HCT116 (cell line): ENCODE measurements at regions not wholly inside any gene's neighbourhood (a gene's known extent, or its start where the extent isn't known, plus 50 kb on each side); places are given as distances from the start of the nearest gene placed in this dataset.

Source experiments
- ATAC-seq: fragments of 200-7000 bp; cut with Tn5 transposase; 2 replicates; pipeline ENCODE4 v1.9.1; 2020; ENCODE audit warnings: mild to moderate bottlenecking, moderate library complexity
- BruUV-seq: library from RNA; stranded (reverse); fragments of 400-500 nt; replicated peaks from 2 replicates; lab custom pipeline; 2021; lab: Mats Ljungman, UMichigan
- CTCF ChIA-PET: fragments of 300-600 bp; sonication (Branson Sonifier 250); formaldehyde crosslinking; loops from one replicate; lab custom pipeline; 2021; ENCODE audit warnings: antibody characterized with exemption; lab: Charles Lee
- POLR2A ChIA-PET: fragments of 300-600, 350-600 bp; sonication (Branson Sonifier 250); formaldehyde crosslinking; loops from one replicate; lab custom pipeline; 2021; ENCODE audit warnings: antibody characterized with exemption; lab: Charles Lee
- RAD21 ChIA-PET, 2 experiments: fragments of 300-600 bp; sonication (Branson Sonifier 250); formaldehyde crosslinking; loops; one replicate each; lab custom pipeline; 2023; ENCODE audit warnings: low total read pairs in 2 of 2; ENCODE audit not compliant: uncharacterized antibody in 2 of 2, unreplicated experiment in 2 of 2, low non-redundant PET in 1 of 2; lab: Charles Lee
- DNase-seq: peaks from one replicate; pipeline ENCODE4 v3.0.0-alpha.2; 2010; ENCODE audit warnings: low read depth, low spot score
- H2AFZ ChIP-seq: fragments of 200-600 bp; shearing (Covaris generic), sonication (generic); 2 replicates; pipeline ENCODE4 v1.6.1; 2017; ENCODE audit warnings: low read depth, mixed run types, mixed read lengths, antibody characterized with exemption, low read length; ENCODE audit not compliant: poor library complexity, severe bottlenecking
- H3K27ac ChIP-seq: 2 replicates; pipeline ENCODE4 v1.5.1; 2012; ENCODE audit warnings: low read depth, low read length
- H3K27me3 ChIP-seq: fragments of 200-600 bp; sonication (generic); 2 replicates; pipeline ENCODE4 v1.6.1; 2016; ENCODE audit warnings: mixed run types, low read length, mixed read lengths; ENCODE audit not compliant: insufficient read depth
- H3K36me3 ChIP-seq, 2 experiments: fragments of 200-500 bp in 1 of 2; fragments of 200-600 bp in 1 of 2; sonication (Bioruptor generic) in 1 of 2; sonication (generic) in 1 of 2; 2 replicates each; pipeline versions ENCODE4 v1.5.1 to v1.6.1; 2014 to 2016; ENCODE audit warnings: low read length in 2 of 2, inconsistent platforms in 1 of 2, mixed read lengths in 1 of 2, mixed run types in 1 of 2; ENCODE audit not compliant: insufficient read depth in 2 of 2, control insufficient read depth in 1 of 2
- H3K4me1 ChIP-seq, 2 experiments: fragments of 200-600 bp in 1 of 2; sonication (generic) in 1 of 2; 2 replicates each; pipeline versions ENCODE4 v1.5.1 to v1.6.1; 2012 to 2017; ENCODE audit warnings: low read length in 2 of 2, inconsistent platforms in 1 of 2, mild to moderate bottlenecking in 1 of 2, mixed read lengths in 1 of 2, mixed run types in 1 of 2, moderate library complexity in 1 of 2; ENCODE audit not compliant: insufficient read depth in 2 of 2, control insufficient read depth in 1 of 2
- H3K4me2 ChIP-seq: fragments of 200-600 bp; sonication (generic); 2 replicates; pipeline ENCODE4 v1.6.1; 2017; ENCODE audit warnings: mixed run types, low read length, mixed read lengths
- H3K4me3 ChIP-seq, 2 experiments: fragments of 200-600 bp in 1 of 2; sonication (generic) in 1 of 2; replicated peaks in 1 of 2; 2 replicates each; pipeline ENCODE4 v1.5.1; 2011 to 2016; ENCODE audit warnings: low read length in 2 of 2, control low read depth in 1 of 2, low read depth in 1 of 2, mild to moderate bottlenecking in 1 of 2, mixed read lengths in 1 of 2, mixed run types in 1 of 2
- H3K79me2 ChIP-seq: fragments of 200-600 bp; sonication (generic); 2 replicates; pipeline ENCODE4 v1.6.1; 2017; ENCODE audit warnings: mild to moderate bottlenecking, mixed run types, low read length, moderate library complexity, mixed read lengths; ENCODE audit not compliant: insufficient read depth
- H3K9ac ChIP-seq: fragments of 200-600 bp; sonication (generic); 2 replicates; pipeline ENCODE4 v1.6.1; 2016; ENCODE audit warnings: low read length, mixed read lengths
- H3K9me2 ChIP-seq: fragments of 200-600 bp; sonication (generic), shearing (Covaris generic); 2 replicates; pipeline ENCODE4 v1.6.1; 2017; ENCODE audit warnings: mixed run types, mild to moderate bottlenecking, moderate library complexity; ENCODE audit not compliant: insufficient read depth
- H3K9me3 ChIP-seq, 2 experiments: fragments of 200-500 bp in 1 of 2; fragments of 200-600 bp in 1 of 2; sonication (Bioruptor generic) in 1 of 2; sonication (generic) in 1 of 2; 2 replicates each; pipeline ENCODE4 v1.6.1; 2014 to 2017; ENCODE audit warnings: low read length in 2 of 2, mixed read lengths in 2 of 2, inconsistent platforms in 1 of 2, low read depth in 1 of 2, mild to moderate bottlenecking in 1 of 2, mixed run types in 1 of 2, moderate library complexity in 1 of 2; ENCODE audit not compliant: control insufficient read depth in 1 of 2, insufficient read depth in 1 of 2
- H4K20me1 ChIP-seq: fragments of 200-600 bp; sonication (generic), shearing (Covaris generic); 2 replicates; pipeline ENCODE4 v1.6.1; 2017; ENCODE audit warnings: mixed run types, mild to moderate bottlenecking, moderate library complexity; ENCODE audit not compliant: insufficient read depth
- EGR1 ChIP-seq: IDR thresholded peaks from 2 replicates; pipeline ENCODE4 v1.6.1; 2012; ENCODE audit warnings: low read depth
- ELF1 ChIP-seq: IDR thresholded peaks from 2 replicates; pipeline ENCODE4 v1.6.1; 2012; ENCODE audit warnings: low read depth, borderline replicate concordance
- FOSL1 ChIP-seq: IDR thresholded peaks from 2 replicates; pipeline ENCODE4 v1.6.1; 2012; ENCODE audit warnings: low read depth
- JUND ChIP-seq: IDR thresholded peaks from 2 replicates; pipeline ENCODE4 v1.6.1; 2012
- POLR2A ChIP-seq: IDR thresholded peaks from 2 replicates; pipeline ENCODE4 v1.7.0; 2011; ENCODE audit warnings: borderline replicate concordance; ENCODE audit not compliant: insufficient read depth, insufficient read length; ENCODE audit errors: extremely low read depth
- RAD21 ChIP-seq: IDR thresholded peaks from 2 replicates; pipeline ENCODE4 v1.6.1; 2012; ENCODE audit warnings: low read depth, mild to moderate bottlenecking
- SP1 ChIP-seq: IDR thresholded peaks from 2 replicates; pipeline ENCODE4 v1.6.1; 2012; ENCODE audit warnings: low read depth
- SRF ChIP-seq: IDR thresholded peaks from 2 replicates; pipeline ENCODE4 v1.6.1; 2012; ENCODE audit warnings: low read depth
- TCF7L2 ChIP-seq: IDR thresholded peaks from 2 replicates; pipeline ENCODE4 v1.7.0; 2011; ENCODE audit warnings: borderline replicate concordance, inconsistent platforms; ENCODE audit not compliant: insufficient read depth, insufficient read length; ENCODE audit errors: extremely low read depth
- ZBTB33 ChIP-seq: IDR thresholded peaks from 2 replicates; pipeline ENCODE4 v1.6.1; 2011; ENCODE audit warnings: mild to moderate bottlenecking, low read length, moderate library complexity; ENCODE audit not compliant: insufficient replicate concordance; ENCODE audit errors: extremely low read depth
- intact Hi-C: fragments of 100-400 bp; cut with micrococcal nuclease; formaldehyde crosslinking; loops from 2 replicates; pipeline ENCODE4 v1.10.0; 2022
- TF ChIP-seq, protein P1 (sequence below): IDR thresholded peaks from 2 replicates; pipeline ENCODE4 v1.6.1; 2012
- TF ChIP-seq, protein P2 (sequence below): IDR thresholded peaks from 2 replicates; pipeline ENCODE4 v1.6.1; 2012

DNA sequence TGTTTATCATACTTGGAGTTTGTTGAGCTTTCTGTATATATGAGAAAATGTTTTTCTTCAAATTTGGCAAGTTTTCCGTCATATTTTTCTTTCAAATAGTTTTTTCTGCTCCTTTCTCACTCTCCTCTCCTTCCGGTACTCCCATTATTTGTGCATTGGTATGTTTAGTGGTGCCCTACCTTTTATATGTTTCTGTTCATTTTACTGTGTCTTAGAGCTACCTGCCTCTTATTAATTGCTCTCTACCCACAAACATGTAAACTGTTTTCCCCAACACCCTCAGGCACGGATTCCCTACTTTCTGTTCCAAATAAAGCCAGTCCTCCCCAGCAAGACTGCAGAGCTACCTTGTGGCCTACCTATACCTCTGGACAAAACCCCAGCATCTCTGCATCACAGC lies 60.6 kb upstream of the S1PR3 start:
- TF ChIP-seq, protein P1, sequence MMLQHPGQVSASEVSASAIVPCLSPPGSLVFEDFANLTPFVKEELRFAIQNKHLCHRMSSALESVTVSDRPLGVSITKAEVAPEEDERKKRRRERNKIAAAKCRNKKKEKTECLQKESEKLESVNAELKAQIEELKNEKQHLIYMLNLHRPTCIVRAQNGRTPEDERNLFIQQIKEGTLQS, result no peak
- TF ChIP-seq TCF7L2 (no peak), SRF (no peak), EGR1 (no peak), FOSL1 (no peak), JUND (no peak), ZBTB33 (no peak), ELF1 (no peak), SP1 (no peak), RAD21 (no peak), POLR2A (no peak)
- TF ChIP-seq, protein P2, sequence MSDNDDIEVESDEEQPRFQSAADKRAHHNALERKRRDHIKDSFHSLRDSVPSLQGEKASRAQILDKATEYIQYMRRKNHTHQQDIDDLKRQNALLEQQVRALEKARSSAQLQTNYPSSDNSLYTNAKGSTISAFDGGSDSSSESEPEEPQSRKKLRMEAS, result no peak
- no peaks in the 10 kb centered on the region for H3K79me2 ChIP-seq
- no peak overlapping the region for H3K4me2 ChIP-seq
- no peaks in the 10 kb centered on the region for H3K4me1 ChIP-seq
- H3K27ac ChIP-seq, result no peak overlapping the region
- ChIA-PET RAD21 (no interaction called here), CTCF (no interaction called here), POLR2A (no interaction called here)
- BruUV-seq, result no TSS peak
- H3K9me3 ChIP-seq, result no peaks in the 10 kb centered on the region
- H3K36me3 ChIP-seq, result no peaks in the 10 kb centered on the region
- H4K20me1 ChIP-seq, result no peaks in the 10 kb centered on the region
- H3K27me3 ChIP-seq, result no peaks in the 10 kb centered on the region
- no peak overlapping the region for H3K9ac ChIP-seq
- intact Hi-C loops, result no loop called here
- H2AFZ ChIP-seq, result no peak overlapping the region
- ATAC-seq, result no peak
- no peaks in the 10 kb centered on the region for H3K9me2 ChIP-seq
- H3K4me3 ChIP-seq, result no peak overlapping the region
- DNase-seq, result no peak
